GM12873 (cell line): ENCODE measurements at regions not wholly inside any gene's neighbourhood (a gene's known extent, or its start where the extent isn't known, plus 50 kb on each side); places are given as distances from the start of the nearest gene placed in this dataset.

Experiments
- CTCF ChIP-seq: IDR thresholded peaks from 2 replicates; pipeline ENCODE4 v1.5.1; 2012; ENCODE audit warnings: low read depth, mild to moderate bottlenecking, moderate library complexity, low read length, control low read depth; ENCODE audit not compliant: insufficient read depth; ENCODE audit errors: missing control alignments

GRCh38 chr4:78660559-78660958 is 109.0 kb downstream of the ANXA3 start:
- no peak for TF ChIP-seq CTCF

GRCh38 chr4:78661086-78661690 is 109.6 kb downstream of the ANXA3 start:
- TF ChIP-seq CTCF: no peak

- no peak for TF ChIP-seq CTCF
These were observed 110.5 kb downstream of the ANXA3 start for GRCh38 chr4:78661921-78662521.

GRCh38 chr4:78662658-78663057 is 111.1 kb downstream of the ANXA3 start:
- TF ChIP-seq CTCF: no peak

- TF ChIP-seq CTCF: no peak
These were observed 110.9 kb upstream of the BMP2K start for GRCh38 chr4:78665216-78665770.

GRCh38 chr4:78666830-78667258 is 109.3 kb upstream of the BMP2K start:
- no peak for TF ChIP-seq CTCF

- TF ChIP-seq CTCF: no peak
These were observed 108.8 kb upstream of the BMP2K start for GRCh38 chr4:78667325-78667724.
